ENCODE measurements at regions not wholly inside any gene's neighbourhood (a gene's known extent, or its start where the extent isn't known, plus 50 kb on each side); places are given as distances from the start of the nearest gene placed in this dataset.

GRCh38 chr12:118603610-118604361, 227.4 kb downstream of the SUDS3 start:
- WGBS (ENCODE audit: insufficient coverage, low coverage, missing lambda C conversion rate): 0% methylated on average over 3 of the region's 3 CpGs
- ATAC-seq: no peak
- intact Hi-C loops (cut with micrococcal nuclease): no loop called here
- Histone ChIP-seq H3K4me3 (no peak overlapping the region), H3K27ac (ENCODE audit: extremely low read depth, low read depth, low read length) (no peak overlapping the region), H4K20me1 (replicated peaks; ENCODE audit: control insufficient read depth, insufficient read depth, low read length) (no peaks in the 10 kb centered on the region), H3K9ac (ENCODE audit: insufficient read depth in 1 of 2, low read depth in 2 of 2, low read length in 2 of 2) (no peak overlapping the region), H3K4me1 (replicated peaks in 1 of 2; ENCODE audit: control insufficient read depth in 2 of 2, insufficient read depth in 2 of 2, low read length in 2 of 2) (no peaks in the 10 kb centered on the region), H3K4me2 (ENCODE audit: insufficient read depth, low read length) (no peak overlapping the region), H3K9me3 (replicated peaks; ENCODE audit: control insufficient read depth, insufficient read depth, low read depth, low read length) (no peaks in the 10 kb centered on the region), H3K36me3 (ENCODE audit: control insufficient read depth, insufficient read depth, low read length) (no peaks in the 10 kb centered on the region), H3K27me3 (ENCODE audit: control insufficient read depth in 2 of 2, insufficient read depth in 2 of 2, low read length in 2 of 2) (peaks cover 0 to 9% of the 10 kb centered on the region in 2 experiments; a peak in 2 of 5 replicates), H3K9me1 (ENCODE audit: control insufficient read depth, insufficient read depth, low read length) (no peaks in the 10 kb centered on the region), H2AFZ (ENCODE audit: low read depth, low read length) (no peak overlapping the region), H3K79me2 (ENCODE audit: control insufficient read depth, insufficient read depth, low read length) (no peaks in the 10 kb centered on the region)
- no TSS peak for BruUV-seq (replicated peaks)
- in situ Hi-C loops (cut with MboI): no loop called here
- ChIA-PET CTCF (ENCODE audit: low intra/inter-chr PET ratio) (no interaction called here), POLR2A (no interaction called here)
- FAIRE-seq: no peak
- no peak for TF ChIP-seq POLR3A (IDR thresholded peaks at IDR 0.05; ENCODE audit: borderline replicate concordance, extremely low read depth, insufficient read depth, insufficient read length)
- TF ChIP-seq MGA (IDR thresholded peaks at IDR 0.05): no peak
- no peak for DNase-seq (ENCODE audit: extremely low read depth in 1 of 4, low spot score in 3 of 4)
